H1 (cell line): ENCODE measurements at regions not wholly inside any gene's neighbourhood (a gene's known extent, or its start where the extent isn't known, plus 50 kb on each side); places are given as distances from the start of the nearest gene placed in this dataset.

ENCODE experiments used
- ASH2L ChIP-seq: fragments of 200-600, 300-600 bp; sonication (generic); IDR thresholded peaks from one replicate; pipeline ENCODE4 v1.7.1; 2017; ENCODE audit warnings: low read length
- BCL11A ChIP-seq, 2 experiments: IDR thresholded peaks; one replicate each; pipeline ENCODE4 v1.6.1; 2011; ENCODE audit warnings: low read depth in 2 of 2, low read length in 2 of 2, mild to moderate bottlenecking in 2 of 2
- EZH2 ChIP-seq: fragments of 200-600 bp; sonication (generic); IDR thresholded peaks from 2 replicates; pipeline ENCODE4 v1.7.1; 2012; ENCODE audit warnings: low read depth, mild to moderate bottlenecking, moderate library complexity, low read length, inconsistent platforms; ENCODE audit not compliant: severe bottlenecking
- KDM5A ChIP-seq: fragments of 200-600 bp; IDR thresholded peaks from 2 replicates; pipeline ENCODE4 v1.7.1; 2012; ENCODE audit warnings: mild to moderate bottlenecking, low read length, inconsistent platforms, mixed read lengths
- MAFK ChIP-seq: IDR thresholded peaks from 2 replicates; pipeline ENCODE4 v1.6.1; 2012; ENCODE audit warnings: low read depth, mild to moderate bottlenecking, improper control_type of control experiment, low read length
- POU5F1 ChIP-seq: IDR thresholded peaks from 2 replicates; pipeline ENCODE4 v1.6.1; 2011; ENCODE audit warnings: low read depth, mild to moderate bottlenecking, low read length, moderate library complexity
- RFX5 ChIP-seq: IDR thresholded peaks from 2 replicates; pipeline ENCODE4 v1.6.1; 2011; ENCODE audit warnings: low read depth, low read length, improper control_type of control experiment, borderline replicate concordance
- TAF1 ChIP-seq: IDR thresholded peaks from 2 replicates; pipeline ENCODE4 v1.6.1; 2011; ENCODE audit warnings: mild to moderate bottlenecking, low read depth, low read length
- ZNF274 ChIP-seq: IDR thresholded peaks from 2 replicates; pipeline ENCODE4 v1.7.0; 2012; ENCODE audit warnings: low read length, borderline replicate concordance; ENCODE audit errors: extremely low read depth
- TF ChIP-seq, protein P1 (sequence below): fragments of 300-600 bp; sonication (generic); IDR thresholded peaks from 2 replicates; pipeline ENCODE4 v1.7.1; 2012; ENCODE audit warnings: low read length, moderate library complexity, mild to moderate bottlenecking, inconsistent platforms; ENCODE audit not compliant: insufficient replicate concordance
- TF ChIP-seq, protein P2 (sequence below): IDR thresholded peaks from 2 replicates; pipeline ENCODE4 v1.6.1; 2011; ENCODE audit warnings: low read length, improper control_type of control experiment

DNA sequence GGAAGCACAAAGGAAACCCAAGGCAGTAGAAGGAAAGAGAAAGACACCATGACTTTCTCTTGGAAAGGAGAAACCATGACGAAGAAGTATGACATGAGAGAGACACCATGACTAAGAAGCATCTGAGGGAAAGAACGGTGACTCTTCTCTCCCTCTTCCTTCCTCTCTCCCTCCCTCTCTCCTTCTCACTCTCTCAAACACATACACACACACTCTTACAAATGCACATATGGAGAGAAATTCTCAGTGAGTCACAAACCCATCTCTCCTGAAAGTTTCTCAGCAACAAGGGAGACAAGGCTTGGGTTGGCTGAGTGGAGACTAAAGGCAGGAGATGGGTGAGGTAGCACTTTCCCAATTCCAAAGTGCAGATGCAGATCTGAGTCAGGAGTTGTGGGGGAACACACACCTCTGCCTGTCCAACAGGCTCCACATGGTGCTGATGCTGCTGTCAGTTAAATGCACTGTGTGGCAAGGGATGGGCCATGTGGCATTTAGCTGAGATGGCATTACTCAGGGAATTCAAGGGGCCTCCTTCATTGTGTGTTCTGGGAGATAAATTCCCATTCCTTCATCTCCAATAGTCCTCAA, 336.7 kb upstream of the C16orf82 start (continued):
- TF ChIP-seq, protein P1, sequence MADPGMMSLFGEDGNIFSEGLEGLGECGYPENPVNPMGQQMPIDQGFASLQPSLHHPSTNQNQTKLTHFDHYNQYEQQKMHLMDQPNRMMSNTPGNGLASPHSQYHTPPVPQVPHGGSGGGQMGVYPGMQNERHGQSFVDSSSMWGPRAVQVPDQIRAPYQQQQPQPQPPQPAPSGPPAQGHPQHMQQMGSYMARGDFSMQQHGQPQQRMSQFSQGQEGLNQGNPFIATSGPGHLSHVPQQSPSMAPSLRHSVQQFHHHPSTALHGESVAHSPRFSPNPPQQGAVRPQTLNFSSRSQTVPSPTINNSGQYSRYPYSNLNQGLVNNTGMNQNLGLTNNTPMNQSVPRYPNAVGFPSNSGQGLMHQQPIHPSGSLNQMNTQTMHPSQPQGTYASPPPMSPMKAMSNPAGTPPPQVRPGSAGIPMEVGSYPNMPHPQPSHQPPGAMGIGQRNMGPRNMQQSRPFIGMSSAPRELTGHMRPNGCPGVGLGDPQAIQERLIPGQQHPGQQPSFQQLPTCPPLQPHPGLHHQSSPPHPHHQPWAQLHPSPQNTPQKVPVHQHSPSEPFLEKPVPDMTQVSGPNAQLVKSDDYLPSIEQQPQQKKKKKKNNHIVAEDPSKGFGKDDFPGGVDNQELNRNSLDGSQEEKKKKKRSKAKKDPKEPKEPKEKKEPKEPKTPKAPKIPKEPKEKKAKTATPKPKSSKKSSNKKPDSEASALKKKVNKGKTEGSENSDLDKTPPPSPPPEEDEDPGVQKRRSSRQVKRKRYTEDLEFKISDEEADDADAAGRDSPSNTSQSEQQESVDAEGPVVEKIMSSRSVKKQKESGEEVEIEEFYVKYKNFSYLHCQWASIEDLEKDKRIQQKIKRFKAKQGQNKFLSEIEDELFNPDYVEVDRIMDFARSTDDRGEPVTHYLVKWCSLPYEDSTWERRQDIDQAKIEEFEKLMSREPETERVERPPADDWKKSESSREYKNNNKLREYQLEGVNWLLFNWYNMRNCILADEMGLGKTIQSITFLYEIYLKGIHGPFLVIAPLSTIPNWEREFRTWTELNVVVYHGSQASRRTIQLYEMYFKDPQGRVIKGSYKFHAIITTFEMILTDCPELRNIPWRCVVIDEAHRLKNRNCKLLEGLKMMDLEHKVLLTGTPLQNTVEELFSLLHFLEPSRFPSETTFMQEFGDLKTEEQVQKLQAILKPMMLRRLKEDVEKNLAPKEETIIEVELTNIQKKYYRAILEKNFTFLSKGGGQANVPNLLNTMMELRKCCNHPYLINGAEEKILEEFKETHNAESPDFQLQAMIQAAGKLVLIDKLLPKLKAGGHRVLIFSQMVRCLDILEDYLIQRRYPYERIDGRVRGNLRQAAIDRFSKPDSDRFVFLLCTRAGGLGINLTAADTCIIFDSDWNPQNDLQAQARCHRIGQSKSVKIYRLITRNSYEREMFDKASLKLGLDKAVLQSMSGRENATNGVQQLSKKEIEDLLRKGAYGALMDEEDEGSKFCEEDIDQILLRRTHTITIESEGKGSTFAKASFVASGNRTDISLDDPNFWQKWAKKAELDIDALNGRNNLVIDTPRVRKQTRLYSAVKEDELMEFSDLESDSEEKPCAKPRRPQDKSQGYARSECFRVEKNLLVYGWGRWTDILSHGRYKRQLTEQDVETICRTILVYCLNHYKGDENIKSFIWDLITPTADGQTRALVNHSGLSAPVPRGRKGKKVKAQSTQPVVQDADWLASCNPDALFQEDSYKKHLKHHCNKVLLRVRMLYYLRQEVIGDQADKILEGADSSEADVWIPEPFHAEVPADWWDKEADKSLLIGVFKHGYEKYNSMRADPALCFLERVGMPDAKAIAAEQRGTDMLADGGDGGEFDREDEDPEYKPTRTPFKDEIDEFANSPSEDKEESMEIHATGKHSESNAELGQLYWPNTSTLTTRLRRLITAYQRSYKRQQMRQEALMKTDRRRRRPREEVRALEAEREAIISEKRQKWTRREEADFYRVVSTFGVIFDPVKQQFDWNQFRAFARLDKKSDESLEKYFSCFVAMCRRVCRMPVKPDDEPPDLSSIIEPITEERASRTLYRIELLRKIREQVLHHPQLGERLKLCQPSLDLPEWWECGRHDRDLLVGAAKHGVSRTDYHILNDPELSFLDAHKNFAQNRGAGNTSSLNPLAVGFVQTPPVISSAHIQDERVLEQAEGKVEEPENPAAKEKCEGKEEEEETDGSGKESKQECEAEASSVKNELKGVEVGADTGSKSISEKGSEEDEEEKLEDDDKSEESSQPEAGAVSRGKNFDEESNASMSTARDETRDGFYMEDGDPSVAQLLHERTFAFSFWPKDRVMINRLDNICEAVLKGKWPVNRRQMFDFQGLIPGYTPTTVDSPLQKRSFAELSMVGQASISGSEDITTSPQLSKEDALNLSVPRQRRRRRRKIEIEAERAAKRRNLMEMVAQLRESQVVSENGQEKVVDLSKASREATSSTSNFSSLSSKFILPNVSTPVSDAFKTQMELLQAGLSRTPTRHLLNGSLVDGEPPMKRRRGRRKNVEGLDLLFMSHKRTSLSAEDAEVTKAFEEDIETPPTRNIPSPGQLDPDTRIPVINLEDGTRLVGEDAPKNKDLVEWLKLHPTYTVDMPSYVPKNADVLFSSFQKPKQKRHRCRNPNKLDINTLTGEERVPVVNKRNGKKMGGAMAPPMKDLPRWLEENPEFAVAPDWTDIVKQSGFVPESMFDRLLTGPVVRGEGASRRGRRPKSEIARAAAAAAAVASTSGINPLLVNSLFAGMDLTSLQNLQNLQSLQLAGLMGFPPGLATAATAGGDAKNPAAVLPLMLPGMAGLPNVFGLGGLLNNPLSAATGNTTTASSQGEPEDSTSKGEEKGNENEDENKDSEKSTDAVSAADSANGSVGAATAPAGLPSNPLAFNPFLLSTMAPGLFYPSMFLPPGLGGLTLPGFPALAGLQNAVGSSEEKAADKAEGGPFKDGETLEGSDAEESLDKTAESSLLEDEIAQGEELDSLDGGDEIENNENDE, result no peak
- TF ChIP-seq EZH2 (no peak), POU5F1 (no peak), RFX5 (no peak), ZNF274 (no peak), MAFK (no peak), ASH2L (no peak), BCL11A (IDR thresholded peaks at IDR 0.05; ENCODE audit: low read depth in 2 of 2, low read length in 2 of 2) (no peak), KDM5A (no peak), TAF1 (no peak)
- TF ChIP-seq, protein P2, sequence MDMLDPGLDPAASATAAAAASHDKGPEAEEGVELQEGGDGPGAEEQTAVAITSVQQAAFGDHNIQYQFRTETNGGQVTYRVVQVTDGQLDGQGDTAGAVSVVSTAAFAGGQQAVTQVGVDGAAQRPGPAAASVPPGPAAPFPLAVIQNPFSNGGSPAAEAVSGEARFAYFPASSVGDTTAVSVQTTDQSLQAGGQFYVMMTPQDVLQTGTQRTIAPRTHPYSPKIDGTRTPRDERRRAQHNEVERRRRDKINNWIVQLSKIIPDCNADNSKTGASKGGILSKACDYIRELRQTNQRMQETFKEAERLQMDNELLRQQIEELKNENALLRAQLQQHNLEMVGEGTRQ, result no peak
